Uterus (tissue), 3 donors: ENCODE measurements at regions not wholly inside any gene's neighbourhood (a gene's known extent, or its start where the extent isn't known, plus 50 kb on each side); places are given as distances from the start of the nearest gene placed in this dataset.

Source experiments
- DNase-seq, 2 donors: peaks; one replicate each; pipeline ENCODE4 v3.0.0-alpha.2; 2019 to 2020
- H3K27ac ChIP-seq, 2 donors: fragments of 200-600 bp; sonication (generic); 1 replicate in 1 of 2; 2 replicates in 1 of 2; pipeline ENCODE4 v1.5.1; 2016 to 2018
- H3K27me3 ChIP-seq, 2 donors: fragments of 200-600 bp; sonication (generic); one replicate each; pipeline ENCODE4 v1.5.1; 2018 to 2019; ENCODE audit warnings: control low read depth in 1 of 2
- H3K36me3 ChIP-seq, 2 donors: fragments of 200-600 bp; sonication (generic); one replicate each; pipeline ENCODE4 v1.5.1; 2019; ENCODE audit warnings: control low read depth in 1 of 2
- H3K4me1 ChIP-seq, 2 donors: fragments of 200-600 bp; sonication (generic); one replicate each; pipeline ENCODE4 v1.5.1; 2018 to 2019; ENCODE audit warnings: control low read depth in 1 of 2
- H3K4me3 ChIP-seq, 2 donors: fragments of 200-600 bp; sonication (generic); 1 replicate in 1 of 2; 2 replicates in 1 of 2; pipeline ENCODE4 v1.5.1; 2018 to 2019; ENCODE audit warnings: mild to moderate bottlenecking in 1 of 2
- H3K9me3 ChIP-seq, 2 donors: fragments of 200-600 bp; sonication (generic); one replicate each; pipeline ENCODE4 v1.5.1; 2019; ENCODE audit warnings: control low read depth in 1 of 2
- POLR2A ChIP-seq, 2 donors: fragments of 450-650 bp; IDR thresholded peaks; one replicate each; pipeline ENCODE4 v1.6.1; 2016; ENCODE audit warnings: antibody characterized with exemption in 2 of 2, mild to moderate bottlenecking in 1 of 2, moderate library complexity in 1 of 2
- intact Hi-C: fragments of 100-400 bp; cut with DNase I; formaldehyde crosslinking; loops from one replicate; pipeline ENCODE4 v1.15.1; 2023; ENCODE audit warnings: low total_unique reads
- TF ChIP-seq, protein P1 (sequence below), 4 experiments: fragments of 200-600 bp in 2 of 4; fragments of 450-650 bp in 2 of 4; sonication (generic) in 2 of 4; IDR thresholded peaks; one replicate each; pipeline ENCODE4 v1.5.1; 2016 to 2019; ENCODE audit warnings: antibody characterized with exemption in 4 of 4, mild to moderate bottlenecking in 2 of 4, moderate library complexity in 1 of 4
- donor health status: DM: yes; HTN: yes; CAD: no.

DNA sequence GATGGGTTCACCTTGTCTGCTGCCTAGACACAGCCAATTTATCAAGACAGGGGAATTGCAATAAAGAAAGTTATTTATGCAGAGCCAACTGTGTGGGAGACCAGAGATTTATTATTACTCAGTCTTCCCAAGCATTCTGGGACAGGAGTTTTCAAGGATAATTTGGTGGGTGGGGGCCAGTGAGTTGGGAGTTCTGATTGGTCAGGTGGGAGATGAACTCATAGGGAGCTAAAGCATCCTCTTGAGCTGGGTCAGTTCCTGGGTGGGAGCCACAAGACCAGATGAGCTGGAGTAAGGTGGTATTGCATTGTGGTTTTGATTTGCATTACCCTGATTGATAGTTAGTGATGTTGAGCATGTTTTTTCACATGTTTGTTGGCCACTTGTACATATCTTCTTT lies 86.1 kb downstream of the PRKAB2 start:
- DNase-seq = no peak
- H3K4me1 ChIP-seq = no peaks in the 10 kb centered on the region
- no peaks in the 10 kb centered on the region for H3K9me3 ChIP-seq
- no peak for TF ChIP-seq POLR2A (IDR thresholded peaks at IDR 0.05)
- TF ChIP-seq, protein P1, sequence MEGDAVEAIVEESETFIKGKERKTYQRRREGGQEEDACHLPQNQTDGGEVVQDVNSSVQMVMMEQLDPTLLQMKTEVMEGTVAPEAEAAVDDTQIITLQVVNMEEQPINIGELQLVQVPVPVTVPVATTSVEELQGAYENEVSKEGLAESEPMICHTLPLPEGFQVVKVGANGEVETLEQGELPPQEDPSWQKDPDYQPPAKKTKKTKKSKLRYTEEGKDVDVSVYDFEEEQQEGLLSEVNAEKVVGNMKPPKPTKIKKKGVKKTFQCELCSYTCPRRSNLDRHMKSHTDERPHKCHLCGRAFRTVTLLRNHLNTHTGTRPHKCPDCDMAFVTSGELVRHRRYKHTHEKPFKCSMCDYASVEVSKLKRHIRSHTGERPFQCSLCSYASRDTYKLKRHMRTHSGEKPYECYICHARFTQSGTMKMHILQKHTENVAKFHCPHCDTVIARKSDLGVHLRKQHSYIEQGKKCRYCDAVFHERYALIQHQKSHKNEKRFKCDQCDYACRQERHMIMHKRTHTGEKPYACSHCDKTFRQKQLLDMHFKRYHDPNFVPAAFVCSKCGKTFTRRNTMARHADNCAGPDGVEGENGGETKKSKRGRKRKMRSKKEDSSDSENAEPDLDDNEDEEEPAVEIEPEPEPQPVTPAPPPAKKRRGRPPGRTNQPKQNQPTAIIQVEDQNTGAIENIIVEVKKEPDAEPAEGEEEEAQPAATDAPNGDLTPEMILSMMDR (IDR thresholded peaks at IDR 0.05) = no peak
- peaks cover 5 to 27% of the 10 kb centered on the region in 2 donors for H3K27me3 ChIP-seq
- no peaks in the 10 kb centered on the region for H3K36me3 ChIP-seq
- H3K27ac ChIP-seq = no peak overlapping the region
- intact Hi-C loops = no loop called here
- H3K4me3 ChIP-seq = no peak overlapping the region

DNA sequence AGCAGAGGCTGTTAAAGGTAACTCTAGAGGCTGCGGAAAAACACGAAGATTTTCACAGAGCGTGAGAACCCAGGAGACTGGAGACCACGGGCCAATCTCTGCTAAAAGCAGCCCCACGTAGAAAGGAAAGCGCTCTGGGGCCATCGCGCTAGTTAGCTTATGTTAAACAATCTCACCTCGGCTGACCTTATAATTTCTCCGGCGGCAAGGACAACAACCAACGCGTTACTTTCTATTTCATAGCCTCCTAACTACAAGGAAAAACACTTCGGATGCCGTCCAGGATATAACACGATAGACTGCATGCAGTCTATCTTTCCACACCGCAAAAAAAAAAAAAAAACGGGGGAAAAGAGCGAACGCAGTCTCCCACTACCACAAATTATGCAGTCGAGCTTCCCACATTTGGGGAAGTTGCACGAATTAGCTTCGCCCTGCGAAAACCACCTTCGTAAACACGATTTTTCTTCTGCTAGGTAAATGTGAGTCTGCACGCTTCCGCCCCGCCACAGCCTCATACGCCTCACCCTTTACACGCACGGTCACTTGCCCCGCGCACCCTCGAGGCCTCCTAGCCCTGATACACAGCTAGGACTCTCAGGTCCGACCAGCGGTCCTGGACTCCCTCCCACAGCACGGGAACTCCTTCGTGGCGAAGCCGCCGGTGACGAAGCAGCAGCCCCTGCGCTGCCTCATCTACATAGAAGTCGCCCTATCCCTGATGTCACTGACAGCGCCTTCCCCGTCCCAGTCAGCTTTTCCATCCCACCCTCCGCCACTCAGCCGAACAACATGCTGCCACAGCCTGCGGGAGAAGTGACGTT lies 87.8 kb downstream of the PRKAB2 start:
- Histone ChIP-seq H3K27ac (no peak overlapping the region), H3K4me1 (peaks cover 0 to 8% of the 10 kb centered on the region in 2 donors), H3K36me3 (no peaks in the 10 kb centered on the region), H3K9me3 (no peaks in the 10 kb centered on the region), H3K27me3 (peaks cover 5 to 41% of the 10 kb centered on the region in 2 donors), H3K4me3 (peak overlapping the region; percentile 28 to 36)
- intact Hi-C loops = no loop called here
- DNase-seq = peak; percentile 25 to 40
- no peak for TF ChIP-seq POLR2A (IDR thresholded peaks at IDR 0.05)
- TF ChIP-seq, protein P1 (IDR thresholded peaks at IDR 0.05) = no peak

DNA sequence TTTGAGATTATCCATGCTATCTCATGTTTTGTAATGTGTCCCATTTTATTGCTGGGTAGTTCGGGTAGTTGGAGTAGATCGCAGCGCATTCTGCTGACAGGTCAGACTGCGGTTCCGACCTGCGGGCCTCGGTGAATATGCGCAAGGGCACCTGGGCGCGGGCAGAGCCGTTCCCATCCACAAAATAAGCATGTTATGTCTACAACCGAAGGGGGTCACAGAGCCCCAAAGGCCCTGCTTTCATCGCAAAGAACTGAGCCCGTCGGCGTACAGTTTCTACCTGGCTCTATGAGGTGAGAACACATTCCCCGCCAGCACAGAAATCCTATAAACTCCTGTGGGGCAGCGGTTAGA lies 88.4 kb downstream of the PRKAB2 start:
- H3K27me3 ChIP-seq = peaks cover 5 to 47% of the 10 kb centered on the region in 2 donors
- H3K27ac ChIP-seq = no peak overlapping the region
- TF ChIP-seq POLR2A (IDR thresholded peaks at IDR 0.05) = no peak
- TF ChIP-seq, protein P1 (IDR thresholded peaks at IDR 0.05) = no peak
- H3K4me1 ChIP-seq = peaks cover 0 to 14% of the 10 kb centered on the region in 2 donors
- intact Hi-C loops = no loop called here
- H3K9me3 ChIP-seq = no peaks in the 10 kb centered on the region
- no peak for DNase-seq
- H3K36me3 ChIP-seq = no peaks in the 10 kb centered on the region
- H3K4me3 ChIP-seq = peak overlapping the region in 1 of 2 donors; percentile 36

DNA sequence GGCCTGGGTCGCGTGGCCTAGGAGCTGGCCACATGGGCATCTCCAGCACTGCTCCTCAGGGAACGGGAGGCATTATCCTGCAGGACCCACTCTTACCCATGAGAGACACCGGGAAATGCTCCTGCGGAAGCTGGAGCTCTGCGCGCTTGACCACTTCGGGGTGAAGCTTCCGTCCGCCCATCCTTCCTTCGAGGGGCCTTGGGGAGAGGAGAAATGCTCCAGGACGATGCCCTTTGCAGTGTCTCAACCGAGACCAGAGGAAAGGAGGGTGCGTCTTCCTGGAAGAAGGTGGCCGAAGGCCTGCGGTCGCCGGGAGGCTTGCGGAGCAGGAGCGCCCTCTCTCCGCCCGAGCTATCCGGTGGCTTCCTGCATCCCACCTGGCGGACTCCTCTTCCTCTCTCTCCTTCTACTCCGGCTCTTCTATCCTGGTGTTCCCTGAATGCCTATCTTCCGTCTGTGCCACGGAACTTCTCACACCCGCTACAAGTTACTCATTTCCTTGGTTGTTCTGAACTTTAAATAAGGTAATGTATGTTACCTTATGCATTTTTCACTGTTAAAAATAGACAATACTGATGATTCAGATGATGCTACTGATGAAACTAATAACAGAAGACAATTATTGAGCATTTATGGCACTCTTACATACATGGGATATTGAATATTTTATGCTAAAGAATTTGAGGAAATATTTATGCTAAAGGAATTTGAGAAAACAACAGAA lies 91.4 kb downstream of the PRKAB2 start:
- Histone ChIP-seq H3K9me3 (no peaks in the 10 kb centered on the region), H3K4me3 (no peak overlapping the region)

More for the DNA sequence above, 91.4 kb downstream of the PRKAB2 start:
- DNase-seq = no peak
- intact Hi-C loops = no loop called here
- H3K36me3 ChIP-seq = no peaks in the 10 kb centered on the region
- no peak for TF ChIP-seq POLR2A (IDR thresholded peaks at IDR 0.05)
- TF ChIP-seq, protein P1 (IDR thresholded peaks at IDR 0.05) = no peak
- H3K4me1 ChIP-seq = peaks cover 0 to 14% of the 10 kb centered on the region in 2 donors
- H3K27me3 ChIP-seq = peaks cover 5 to 70% of the 10 kb centered on the region in 2 donors
- no peak overlapping the region for H3K27ac ChIP-seq
